NCI-H69 (cell line): ENCODE measurements at regions not wholly inside any gene's neighbourhood (a gene's known extent, or its start where the extent isn't known, plus 50 kb on each side); places are given as distances from the start of the nearest gene placed in this dataset.
"Not testable (repeated sequence)": the region's sequence is repeated elsewhere in the genome, so short reads cannot be mapped to it uniquely, and the experiment has no call there.

ENCODE experiments used
- DNase-seq: peaks from one replicate; lab custom pipeline; 2025; lab: John Stamatoyannopoulos, UW

GRCh38 chr3:81853431-81853830 lies 92.0 kb upstream of the GBE1 start:
- DNase-seq = no peak

- DNase-seq = peak; percentile 41
Measured at GRCh38 chr3:81851176-81851575, 89.7 kb upstream of the GBE1 start.

GRCh38 chr3:81846988-81847387 lies 85.5 kb upstream of the GBE1 start:
- DNase-seq = no peak

GRCh38 chr3:81841540-81841939 lies 80.1 kb upstream of the GBE1 start:
- DNase-seq = peak; percentile 7

GRCh38 chr3:81839504-81840094 lies 78.2 kb upstream of the GBE1 start:
- no peak for DNase-seq

GRCh38 chr3:81838457-81838856 lies 77.0 kb upstream of the GBE1 start:
- no peak for DNase-seq

GRCh38 chr3:81837071-81837593 lies 75.7 kb upstream of the GBE1 start:
- DNase-seq = no peak

GRCh38 chr3:81829937-81830336 lies 68.5 kb upstream of the GBE1 start:
- DNase-seq = peak; percentile 12

GRCh38 chr3:81829272-81829671 lies 67.8 kb upstream of the GBE1 start:
- DNase-seq = not testable (repeated sequence)

GRCh38 chr3:81823882-81824395 lies 62.5 kb upstream of the GBE1 start:
- DNase-seq = peak; percentile 12

GRCh38 chr3:81823086-81823485 lies 61.6 kb upstream of the GBE1 start:
- no peak for DNase-seq

- DNase-seq = peak; percentile 11
Measured at GRCh38 chr3:81816473-81817250, 55.2 kb upstream of the GBE1 start.

GRCh38 chr3:81812098-81812497 lies 50.7 kb upstream of the GBE1 start:
- DNase-seq = not testable (repeated sequence)
